ENCODE measurements at regions not wholly inside any gene's neighbourhood (a gene's known extent, or its start where the extent isn't known, plus 50 kb on each side); places are given as distances from the start of the nearest gene placed in this dataset.
A peak's percentile ranks its signal among the peaks of the same experiment; 100 is the strongest.

DNA sequence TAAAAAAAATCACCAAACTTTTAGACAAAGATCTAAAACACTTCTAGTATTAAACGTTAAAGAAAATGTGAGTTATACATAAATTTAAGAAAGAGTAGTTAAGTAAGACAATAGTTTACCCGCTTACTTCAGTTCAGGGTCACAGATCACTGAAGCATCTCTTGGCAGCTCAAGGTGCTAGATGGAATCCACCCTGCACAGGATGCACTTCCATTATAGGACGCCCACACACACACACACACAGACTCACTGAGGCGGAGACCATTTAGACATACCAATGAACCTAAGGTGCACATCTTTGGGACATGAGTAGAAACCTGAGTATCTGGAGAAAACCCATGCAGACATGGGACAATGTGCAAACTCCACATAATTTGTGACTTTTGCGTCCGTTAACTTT is 630.6 kb upstream of the ZNF804A start:
- TF ChIP-seq TEAD4 (IDR thresholded peaks at IDR 0.05) = peak; percentile 42; the same call in 1 of the 2 replicates
- peak; percentile 82 for TF ChIP-seq EGR1 (IDR thresholded peaks at IDR 0.05)
- no peak for TF ChIP-seq NFIC (IDR thresholded peaks at IDR 0.05)
- no peak for TF ChIP-seq FOXM1 (IDR thresholded peaks at IDR 0.05; ENCODE audit: borderline replicate concordance, low read depth)
- no peak for TF ChIP-seq RAD21 (IDR thresholded peaks at IDR 0.05; ENCODE audit: low read depth)

DNA sequence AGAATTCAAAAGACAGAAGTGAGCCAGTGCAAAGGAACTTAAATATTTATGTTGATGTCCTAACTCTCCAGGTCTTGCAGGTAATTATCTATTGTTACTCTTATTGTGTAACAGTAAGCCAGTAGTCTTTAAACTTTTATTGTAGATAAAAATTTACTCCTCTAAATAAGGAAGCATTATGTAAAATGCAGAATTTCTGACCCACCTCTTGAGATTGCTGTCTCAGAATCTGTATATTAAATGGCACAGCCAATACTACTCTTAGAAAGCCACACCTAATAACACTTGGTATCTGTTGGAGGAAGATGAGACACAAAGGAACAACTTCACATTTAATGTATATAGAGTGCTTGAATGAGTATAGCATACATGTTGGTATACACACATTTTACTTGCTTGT is 613.5 kb upstream of the ZNF804A start:
- TF ChIP-seq TCF12 (IDR thresholded peaks at IDR 0.05; ENCODE audit: low read depth) = no peak
- no peak for TF ChIP-seq CEBPB (IDR thresholded peaks at IDR 0.05)
- TF ChIP-seq, protein P1, sequence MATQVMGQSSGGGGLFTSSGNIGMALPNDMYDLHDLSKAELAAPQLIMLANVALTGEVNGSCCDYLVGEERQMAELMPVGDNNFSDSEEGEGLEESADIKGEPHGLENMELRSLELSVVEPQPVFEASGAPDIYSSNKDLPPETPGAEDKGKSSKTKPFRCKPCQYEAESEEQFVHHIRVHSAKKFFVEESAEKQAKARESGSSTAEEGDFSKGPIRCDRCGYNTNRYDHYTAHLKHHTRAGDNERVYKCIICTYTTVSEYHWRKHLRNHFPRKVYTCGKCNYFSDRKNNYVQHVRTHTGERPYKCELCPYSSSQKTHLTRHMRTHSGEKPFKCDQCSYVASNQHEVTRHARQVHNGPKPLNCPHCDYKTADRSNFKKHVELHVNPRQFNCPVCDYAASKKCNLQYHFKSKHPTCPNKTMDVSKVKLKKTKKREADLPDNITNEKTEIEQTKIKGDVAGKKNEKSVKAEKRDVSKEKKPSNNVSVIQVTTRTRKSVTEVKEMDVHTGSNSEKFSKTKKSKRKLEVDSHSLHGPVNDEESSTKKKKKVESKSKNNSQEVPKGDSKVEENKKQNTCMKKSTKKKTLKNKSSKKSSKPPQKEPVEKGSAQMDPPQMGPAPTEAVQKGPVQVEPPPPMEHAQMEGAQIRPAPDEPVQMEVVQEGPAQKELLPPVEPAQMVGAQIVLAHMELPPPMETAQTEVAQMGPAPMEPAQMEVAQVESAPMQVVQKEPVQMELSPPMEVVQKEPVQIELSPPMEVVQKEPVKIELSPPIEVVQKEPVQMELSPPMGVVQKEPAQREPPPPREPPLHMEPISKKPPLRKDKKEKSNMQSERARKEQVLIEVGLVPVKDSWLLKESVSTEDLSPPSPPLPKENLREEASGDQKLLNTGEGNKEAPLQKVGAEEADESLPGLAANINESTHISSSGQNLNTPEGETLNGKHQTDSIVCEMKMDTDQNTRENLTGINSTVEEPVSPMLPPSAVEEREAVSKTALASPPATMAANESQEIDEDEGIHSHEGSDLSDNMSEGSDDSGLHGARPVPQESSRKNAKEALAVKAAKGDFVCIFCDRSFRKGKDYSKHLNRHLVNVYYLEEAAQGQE (IDR thresholded peaks at IDR 0.05; ENCODE audit: low read depth) = no peak
- no peak for TF ChIP-seq FOXM1 (IDR thresholded peaks at IDR 0.05; ENCODE audit: borderline replicate concordance, low read depth)
- TF ChIP-seq ZBTB7A (IDR thresholded peaks at IDR 0.05; ENCODE audit: low read depth) = no peak
- no peak for TF ChIP-seq YY1 (IDR thresholded peaks at IDR 0.05; ENCODE audit: low read depth)
- TF ChIP-seq, protein P2, sequence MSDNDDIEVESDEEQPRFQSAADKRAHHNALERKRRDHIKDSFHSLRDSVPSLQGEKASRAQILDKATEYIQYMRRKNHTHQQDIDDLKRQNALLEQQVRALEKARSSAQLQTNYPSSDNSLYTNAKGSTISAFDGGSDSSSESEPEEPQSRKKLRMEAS (IDR thresholded peaks at IDR 0.05) = no peak
- no peak for TF ChIP-seq EP300 (IDR thresholded peaks at IDR 0.05; ENCODE audit: borderline replicate concordance)

DNA sequence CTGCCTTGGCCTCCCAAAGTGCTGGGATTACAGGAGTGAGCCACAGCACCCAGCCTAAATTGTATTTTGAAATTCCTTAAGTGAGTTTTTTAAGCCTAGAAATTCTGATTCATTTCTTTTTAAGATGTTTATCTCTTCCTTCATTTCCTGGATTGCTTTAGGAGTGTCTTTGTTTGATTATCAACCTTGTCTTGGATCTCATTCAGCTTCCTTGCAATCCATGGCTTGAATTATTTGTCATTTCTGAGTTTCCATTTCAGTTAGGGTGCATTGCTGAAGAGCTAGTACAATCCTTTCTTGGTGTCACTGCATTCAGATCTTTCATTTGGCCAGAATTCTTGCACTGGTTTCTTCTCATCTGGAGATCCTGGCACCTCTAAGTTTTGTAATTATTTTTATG is 606.4 kb upstream of the ZNF804A start:
- TF ChIP-seq, protein P2 (IDR thresholded peaks at IDR 0.05) = no peak
- TF ChIP-seq, protein P1 (IDR thresholded peaks at IDR 0.05; ENCODE audit: low read depth) = no peak
- TF ChIP-seq FOXM1 (IDR thresholded peaks at IDR 0.05; ENCODE audit: borderline replicate concordance, low read depth) (no peak), RAD21 (IDR thresholded peaks at IDR 0.05; ENCODE audit: low read depth) (no peak), EP300 (IDR thresholded peaks at IDR 0.05; ENCODE audit: borderline replicate concordance) (no peak), EGR1 (IDR thresholded peaks at IDR 0.05) (no peak), ZBTB7A (IDR thresholded peaks at IDR 0.05; ENCODE audit: low read depth) (no peak)
- TF ChIP-seq, protein P3, sequence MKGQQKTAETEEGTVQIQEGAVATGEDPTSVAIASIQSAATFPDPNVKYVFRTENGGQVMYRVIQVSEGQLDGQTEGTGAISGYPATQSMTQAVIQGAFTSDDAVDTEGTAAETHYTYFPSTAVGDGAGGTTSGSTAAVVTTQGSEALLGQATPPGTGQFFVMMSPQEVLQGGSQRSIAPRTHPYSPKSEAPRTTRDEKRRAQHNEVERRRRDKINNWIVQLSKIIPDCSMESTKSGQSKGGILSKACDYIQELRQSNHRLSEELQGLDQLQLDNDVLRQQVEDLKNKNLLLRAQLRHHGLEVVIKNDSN (IDR thresholded peaks at IDR 0.05) = no peak

DNA sequence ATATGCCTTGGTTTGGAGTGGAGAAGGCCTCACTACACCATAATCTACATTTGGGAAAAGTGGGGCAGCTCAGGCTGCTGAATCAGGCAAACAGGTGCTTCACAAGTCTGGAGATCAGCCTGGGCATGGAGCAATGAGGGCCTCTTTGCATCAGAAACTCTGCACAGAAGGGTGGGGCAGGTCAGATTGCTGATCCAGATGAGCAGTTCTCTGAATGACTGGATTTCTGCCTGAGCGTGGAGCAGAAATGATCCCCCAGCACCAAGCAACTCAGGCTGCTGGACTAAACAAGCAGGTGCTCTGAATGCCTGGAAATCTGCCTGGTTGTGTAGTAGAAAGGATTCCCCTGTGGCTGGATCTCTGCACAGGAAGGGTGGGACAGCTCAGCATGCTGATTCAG is 605.3 kb upstream of the ZNF804A start:
- no peak for TF ChIP-seq FOXM1 (IDR thresholded peaks at IDR 0.05; ENCODE audit: borderline replicate concordance, low read depth)
- peak; percentile 1; the same call in 1 of the 2 replicates for TF ChIP-seq RAD21 (IDR thresholded peaks at IDR 0.05; ENCODE audit: low read depth)
- TF ChIP-seq, protein P2 (IDR thresholded peaks at IDR 0.05) = no peak

DNA sequence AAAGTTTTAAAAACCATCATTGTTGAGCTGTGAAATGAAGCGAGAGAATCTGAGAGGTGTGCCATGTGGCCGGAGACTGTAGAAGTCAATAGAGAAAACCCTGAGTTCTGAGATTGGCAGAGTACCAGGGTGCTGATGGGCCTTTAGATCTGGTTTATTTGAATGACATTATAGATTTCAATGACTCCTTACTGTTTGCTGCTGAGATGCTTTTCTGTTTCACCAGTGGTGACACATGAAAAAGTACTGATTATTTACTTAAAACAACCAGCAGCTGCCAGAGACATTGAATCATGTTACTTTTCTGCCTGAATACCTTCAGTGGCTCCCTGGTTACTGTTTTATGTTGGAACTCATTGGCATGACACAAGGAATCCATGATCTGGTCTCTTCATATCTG is 602.7 kb upstream of the ZNF804A start:
- TF ChIP-seq CREB1 (IDR thresholded peaks at IDR 0.05; ENCODE audit: low read depth) (no peak), FOXM1 (IDR thresholded peaks at IDR 0.05; ENCODE audit: borderline replicate concordance, low read depth) (no peak), YY1 (IDR thresholded peaks at IDR 0.05; ENCODE audit: low read depth) (no peak), TAF1 (IDR thresholded peaks at IDR 0.05; ENCODE audit: low read depth) (no peak), ZBTB7A (IDR thresholded peaks at IDR 0.05; ENCODE audit: low read depth) (no peak), EP300 (IDR thresholded peaks at IDR 0.05; ENCODE audit: borderline replicate concordance) (no peak; the same call in 1 of the 2 replicates), CEBPB (IDR thresholded peaks at IDR 0.05) (no peak), RAD21 (IDR thresholded peaks at IDR 0.05; ENCODE audit: low read depth) (no peak), EGR1 (IDR thresholded peaks at IDR 0.05) (no peak), TEAD4 (IDR thresholded peaks at IDR 0.05) (no peak), NFIC (IDR thresholded peaks at IDR 0.05) (0 out of 2 replicates have a peak, but pooled peaks have one; percentile 20), TCF12 (IDR thresholded peaks at IDR 0.05; ENCODE audit: low read depth) (0 out of 2 replicates have a peak, but pooled peaks have one; percentile 26)
- TF ChIP-seq, protein P1 (IDR thresholded peaks at IDR 0.05; ENCODE audit: low read depth) = no peak
- TF ChIP-seq, protein P3 (IDR thresholded peaks at IDR 0.05) = no peak; the same call in 1 of the 2 replicates
- TF ChIP-seq, protein P2 (IDR thresholded peaks at IDR 0.05) = 0 out of 2 replicates have a peak, but pooled peaks have one; percentile 52
